GM10266 (cell line): ENCODE measurements at regions not wholly inside any gene's neighbourhood (a gene's known extent, or its start where the extent isn't known, plus 50 kb on each side); places are given as distances from the start of the nearest gene placed in this dataset.

ENCODE experiments used
- DNase-seq: peaks from one replicate; pipeline ENCODE4 v3.0.0; 2012; ENCODE audit errors: extremely low spot score
- CTCF ChIP-seq: IDR thresholded peaks from 2 replicates; pipeline ENCODE4 v1.5.1; 2012; ENCODE audit warnings: mild to moderate bottlenecking, low read depth; ENCODE audit not compliant: control insufficient read depth, insufficient read depth; ENCODE audit errors: missing control alignments

GRCh38 chr5:54717870-54718269 lies 200.3 kb downstream of the SNX18 start:
- TF ChIP-seq CTCF, result no peak
- no peak for DNase-seq

GRCh38 chr5:54717459-54717858 lies 199.9 kb downstream of the SNX18 start:
- DNase-seq, result no peak
- no peak for TF ChIP-seq CTCF

- TF ChIP-seq CTCF, result no peak
Observed at GRCh38 chr5:54713923-54714581, 196.5 kb downstream of the SNX18 start.

GRCh38 chr5:54709096-54709495 lies 191.5 kb downstream of the SNX18 start:
- no peak for DNase-seq
- TF ChIP-seq CTCF, result no peak

More at GRCh38 chr5:54713923-54714581, 196.5 kb downstream of the SNX18 start:
- DNase-seq, result no peak

GRCh38 chr5:54707841-54708240 lies 190.3 kb downstream of the SNX18 start:
- no peak for DNase-seq
- no peak for TF ChIP-seq CTCF

- no peak for TF ChIP-seq CTCF
- no peak for DNase-seq
Observed at GRCh38 chr5:54705994-54706653, 188.6 kb downstream of the SNX18 start.

GRCh38 chr5:54704825-54705224 lies 187.3 kb downstream of the SNX18 start:
- no peak for TF ChIP-seq CTCF
- DNase-seq, result no peak
